BE2C (cell line): ENCODE measurements at regions not wholly inside any gene's neighbourhood (a gene's known extent, or its start where the extent isn't known, plus 50 kb on each side); places are given as distances from the start of the nearest gene placed in this dataset.

ENCODE experiments used
- DNase-seq: peaks from one replicate; pipeline ENCODE4 v3.0.0-alpha.2; 2020
- H3K27me3 ChIP-seq: fragments of 250-450 bp; sonication (Bioruptor Pico); 2 replicates; pipeline ENCODE4 v1.5.1; 2020; ENCODE audit warnings: mild to moderate bottlenecking
- H3K36me3 ChIP-seq: fragments of 250-450 bp; sonication (Bioruptor Pico); 2 replicates; pipeline ENCODE4 v1.5.1; 2020; ENCODE audit warnings: mild to moderate bottlenecking
- H3K4me1 ChIP-seq: fragments of 250-450 bp; sonication (Bioruptor Pico); 2 replicates; pipeline ENCODE4 v1.5.1; 2020
- H3K4me3 ChIP-seq: 2 replicates; pipeline ENCODE4 v1.5.1; 2011; ENCODE audit warnings: low read depth, low read length
- H3K9me3 ChIP-seq: fragments of 250-450 bp; sonication (Bioruptor Pico); 2 replicates; pipeline ENCODE4 v1.5.1; 2020
- TF ChIP-seq, protein P1 (sequence below): IDR thresholded peaks from 2 replicates; pipeline ENCODE4 v1.5.1; 2012; ENCODE audit warnings: mild to moderate bottlenecking, low read depth, low read length

DNA sequence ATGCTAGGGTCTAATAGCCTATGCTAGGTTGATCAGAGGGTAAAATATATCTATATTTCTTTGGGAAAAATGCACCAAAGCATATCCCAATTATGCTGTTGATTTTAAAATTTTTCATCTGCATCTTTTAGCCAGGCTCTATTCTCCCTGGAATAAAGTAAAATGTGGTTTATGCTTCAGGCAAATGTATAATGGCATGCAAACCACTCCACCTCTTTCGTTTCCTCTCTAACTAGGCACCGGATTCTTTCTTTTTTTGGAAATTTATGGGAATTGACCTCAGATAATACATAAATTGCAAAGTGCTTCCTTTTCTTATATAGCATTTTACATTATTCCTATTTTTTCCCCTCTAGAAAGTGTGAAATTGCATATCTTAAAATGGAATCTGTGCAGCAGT is 386.5 kb downstream of the OLFM4 start:
- no peaks in the 10 kb centered on the region for H3K4me1 ChIP-seq
- TF ChIP-seq, protein P1, sequence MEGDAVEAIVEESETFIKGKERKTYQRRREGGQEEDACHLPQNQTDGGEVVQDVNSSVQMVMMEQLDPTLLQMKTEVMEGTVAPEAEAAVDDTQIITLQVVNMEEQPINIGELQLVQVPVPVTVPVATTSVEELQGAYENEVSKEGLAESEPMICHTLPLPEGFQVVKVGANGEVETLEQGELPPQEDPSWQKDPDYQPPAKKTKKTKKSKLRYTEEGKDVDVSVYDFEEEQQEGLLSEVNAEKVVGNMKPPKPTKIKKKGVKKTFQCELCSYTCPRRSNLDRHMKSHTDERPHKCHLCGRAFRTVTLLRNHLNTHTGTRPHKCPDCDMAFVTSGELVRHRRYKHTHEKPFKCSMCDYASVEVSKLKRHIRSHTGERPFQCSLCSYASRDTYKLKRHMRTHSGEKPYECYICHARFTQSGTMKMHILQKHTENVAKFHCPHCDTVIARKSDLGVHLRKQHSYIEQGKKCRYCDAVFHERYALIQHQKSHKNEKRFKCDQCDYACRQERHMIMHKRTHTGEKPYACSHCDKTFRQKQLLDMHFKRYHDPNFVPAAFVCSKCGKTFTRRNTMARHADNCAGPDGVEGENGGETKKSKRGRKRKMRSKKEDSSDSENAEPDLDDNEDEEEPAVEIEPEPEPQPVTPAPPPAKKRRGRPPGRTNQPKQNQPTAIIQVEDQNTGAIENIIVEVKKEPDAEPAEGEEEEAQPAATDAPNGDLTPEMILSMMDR = no peak
- no peak overlapping the region for H3K4me3 ChIP-seq
- no peaks in the 10 kb centered on the region for H3K27me3 ChIP-seq
- DNase-seq = no peak
- H3K36me3 ChIP-seq = no peaks in the 10 kb centered on the region
- no peaks in the 10 kb centered on the region for H3K9me3 ChIP-seq

DNA sequence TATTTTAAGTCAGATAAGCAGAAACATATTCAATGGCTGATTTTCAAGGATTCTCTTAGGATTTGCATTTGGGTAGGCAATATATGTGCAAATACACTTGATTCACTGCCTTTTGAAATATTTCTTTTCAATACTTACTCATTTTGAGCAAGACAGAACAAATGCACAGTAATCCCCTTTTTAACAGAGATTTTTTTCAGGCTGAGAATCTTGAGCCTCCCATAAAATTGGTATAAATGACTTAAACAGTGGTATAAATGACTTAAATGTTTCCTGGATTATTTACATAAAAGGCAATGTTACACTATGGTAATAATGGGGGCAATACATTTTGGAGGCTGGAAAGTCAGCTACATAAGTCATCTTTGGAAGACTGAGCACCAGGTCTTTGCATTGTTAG is 389.0 kb downstream of the OLFM4 start:
- no peaks in the 10 kb centered on the region for H3K4me1 ChIP-seq
- H3K36me3 ChIP-seq = no peaks in the 10 kb centered on the region
- H3K9me3 ChIP-seq = no peaks in the 10 kb centered on the region
- H3K4me3 ChIP-seq = no peak overlapping the region
- TF ChIP-seq, protein P1 = no peak
- DNase-seq = no peak
- no peaks in the 10 kb centered on the region for H3K27me3 ChIP-seq

DNA sequence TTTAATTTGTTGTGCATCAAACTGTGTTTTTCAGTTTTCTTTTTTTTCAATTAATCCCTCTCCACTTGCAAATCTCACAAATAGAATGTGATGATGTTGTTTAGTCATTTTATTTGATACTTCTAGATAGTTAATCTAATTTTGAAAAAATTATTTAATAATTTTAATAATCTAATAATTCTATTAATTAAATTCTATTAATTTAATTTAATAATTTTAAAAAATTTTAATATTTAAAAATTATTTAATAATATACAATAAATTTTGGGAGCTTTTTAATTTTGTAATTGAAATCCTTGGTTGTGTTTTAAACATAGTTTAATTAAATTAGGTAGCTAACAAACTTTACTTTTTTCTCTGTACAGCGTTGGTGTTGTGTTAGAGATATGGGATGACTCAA is 393.8 kb downstream of the OLFM4 start:
- H3K36me3 ChIP-seq = no peaks in the 10 kb centered on the region
- no peak overlapping the region for H3K4me3 ChIP-seq
- TF ChIP-seq, protein P1 = no peak
- no peak for DNase-seq
- H3K27me3 ChIP-seq = no peaks in the 10 kb centered on the region
- H3K4me1 ChIP-seq = no peaks in the 10 kb centered on the region
- no peaks in the 10 kb centered on the region for H3K9me3 ChIP-seq

DNA sequence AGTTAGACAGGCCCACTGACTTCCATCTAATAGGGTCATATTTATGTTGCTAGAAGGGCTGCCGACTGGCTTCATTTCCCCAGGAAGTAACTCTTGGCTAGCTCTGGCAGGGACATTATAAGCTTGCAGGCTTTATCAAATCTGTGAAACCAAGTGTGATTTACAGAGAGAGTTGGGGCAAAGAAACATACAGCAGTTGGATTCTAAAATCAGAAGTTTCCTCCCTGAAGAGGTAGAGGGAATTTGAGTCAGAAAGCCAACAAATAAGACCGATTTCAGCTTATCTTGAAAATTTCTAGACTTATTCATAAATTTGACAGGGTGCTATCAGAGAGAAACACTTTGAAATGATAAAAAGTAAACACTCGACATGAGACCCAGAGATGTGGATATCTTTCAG is 407.8 kb downstream of the OLFM4 start:
- H3K36me3 ChIP-seq = no peaks in the 10 kb centered on the region
- no peaks in the 10 kb centered on the region for H3K27me3 ChIP-seq
- no peak overlapping the region for H3K4me3 ChIP-seq
- no peaks in the 10 kb centered on the region for H3K4me1 ChIP-seq
- no peak for DNase-seq
- TF ChIP-seq, protein P1 = no peak
- peaks cover 2% of the 10 kb centered on the region for H3K9me3 ChIP-seq

DNA sequence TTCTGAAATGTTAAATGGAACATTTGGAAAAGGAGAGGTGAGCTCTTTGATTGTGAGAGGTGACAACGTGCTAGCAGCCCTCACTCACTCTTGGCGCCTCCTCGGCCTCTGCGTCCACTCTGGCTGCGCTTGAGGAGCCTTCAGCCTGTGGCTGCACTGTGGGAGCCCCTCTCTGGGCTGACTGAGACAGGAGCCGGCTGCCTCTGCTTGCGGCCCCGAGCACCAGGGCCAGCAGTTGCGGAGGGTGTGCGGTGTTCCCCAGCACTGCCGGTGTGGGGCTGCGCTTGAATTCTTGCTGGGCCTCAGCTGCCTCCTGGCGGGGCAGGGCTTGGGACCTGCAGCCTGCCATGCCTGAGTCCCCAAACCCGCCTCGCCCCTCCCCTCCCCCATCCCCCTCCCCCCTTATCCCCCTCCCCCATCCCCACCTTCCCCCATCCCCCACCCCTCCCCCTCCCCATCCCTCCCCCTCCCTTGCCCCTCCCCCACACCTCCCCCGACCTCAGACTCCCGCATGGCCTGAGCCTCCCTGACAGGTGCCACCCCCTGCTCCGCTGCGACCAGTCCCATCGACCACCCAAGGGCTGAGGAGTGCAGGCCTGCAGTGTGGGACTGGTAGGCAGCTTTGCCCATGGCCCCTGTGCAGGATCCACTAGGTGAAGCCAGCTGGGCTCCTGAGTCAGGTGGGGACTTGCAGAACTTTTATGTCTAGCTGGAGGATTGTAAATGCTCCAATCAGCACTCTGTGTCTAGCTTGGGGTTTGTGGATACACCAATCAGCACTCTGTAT is 411.0 kb downstream of the OLFM4 start:
- Histone ChIP-seq H3K4me1 (no peaks in the 10 kb centered on the region), H3K27me3 (no peaks in the 10 kb centered on the region), H3K36me3 (no peaks in the 10 kb centered on the region), H3K4me3 (no peak overlapping the region), H3K9me3 (peaks cover 2% of the 10 kb centered on the region)
- no peak for DNase-seq
- TF ChIP-seq, protein P1 = no peak

DNA sequence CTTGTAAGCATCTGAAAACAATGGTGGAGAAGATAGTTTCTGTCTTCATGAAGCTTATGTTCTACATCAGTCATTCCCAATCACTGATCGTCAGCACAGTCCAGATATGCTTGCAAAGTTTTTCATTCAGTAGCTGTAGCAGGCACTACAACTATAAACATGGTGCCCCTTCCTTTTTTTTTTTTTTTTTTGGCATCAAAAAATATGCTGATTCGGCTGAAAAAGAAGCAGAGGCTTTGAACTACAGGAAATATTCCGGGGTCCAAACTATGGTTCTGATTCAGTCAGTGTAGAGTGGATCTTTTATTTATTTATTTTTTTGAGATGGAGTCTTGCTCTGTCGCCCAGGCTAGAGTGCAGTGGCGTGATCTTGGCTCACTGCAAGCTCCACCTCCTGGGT is 414.4 kb downstream of the OLFM4 start:
- no peak for DNase-seq
- Histone ChIP-seq H3K9me3 (peaks cover 2% of the 10 kb centered on the region), H3K36me3 (no peaks in the 10 kb centered on the region), H3K27me3 (no peaks in the 10 kb centered on the region), H3K4me1 (no peaks in the 10 kb centered on the region), H3K4me3 (no peak overlapping the region)
- TF ChIP-seq, protein P1 = no peak
